Esophagus (tissue), 2 donors: ENCODE measurements at regions not wholly inside any gene's neighbourhood (a gene's known extent, or its start where the extent isn't known, plus 50 kb on each side); places are given as distances from the start of the nearest gene placed in this dataset.
A peak's percentile ranks its signal among the peaks of the same experiment; 100 is the strongest.

Experiments
- H3K27ac ChIP-seq, 2 donors: one replicate each; pipeline ENCODE4 v1.5.1; 2013; ENCODE audit warnings: low read depth in 2 of 2, mild to moderate bottlenecking in 2 of 2, inconsistent platforms in 1 of 2, low read length in 1 of 2, moderate library complexity in 1 of 2
- H3K27me3 ChIP-seq, 2 donors: one replicate each; pipeline ENCODE4 v1.6.1; 2013; ENCODE audit warnings: low read length in 2 of 2, control low read depth in 1 of 2, mild to moderate bottlenecking in 1 of 2; ENCODE audit not compliant: insufficient read depth in 2 of 2, control insufficient read depth in 1 of 2
- H3K36me3 ChIP-seq, 2 donors: one replicate each; pipeline ENCODE4 v1.6.1; 2013; ENCODE audit warnings: low read length in 1 of 2; ENCODE audit not compliant: control insufficient read depth in 2 of 2, insufficient read depth in 2 of 2
- H3K4me1 ChIP-seq, 2 donors: one replicate each; pipeline ENCODE4 v1.6.1; 2013; ENCODE audit warnings: low read length in 1 of 2; ENCODE audit not compliant: control insufficient read depth in 2 of 2, insufficient read depth in 2 of 2
- H3K4me3 ChIP-seq, 2 donors: one replicate each; pipeline ENCODE4 v1.5.1; 2013; ENCODE audit warnings: low read length in 2 of 2, mild to moderate bottlenecking in 2 of 2, low read depth in 1 of 2, moderate library complexity in 1 of 2
- H3K9me3 ChIP-seq, 2 donors: one replicate each; pipeline ENCODE4 v1.6.1; 2013; ENCODE audit warnings: mild to moderate bottlenecking in 2 of 2, low read depth in 1 of 2, low read length in 1 of 2, moderate library complexity in 1 of 2; ENCODE audit not compliant: control insufficient read depth in 2 of 2, insufficient read depth in 1 of 2
- WGBS, 2 donors: extraction: QIAGEN DNeasy Blood & Tissue Kit; methylation state at CpG; one replicate each; pipeline ENCODE4 v1.1.7; 2013; 5-methylcytosine and 5-hydroxymethylcytosine counted together
- donor health status: healthy with polysubstance abuse.
- donor health status: Bipolar disorder and iron deficiency.

DNA sequence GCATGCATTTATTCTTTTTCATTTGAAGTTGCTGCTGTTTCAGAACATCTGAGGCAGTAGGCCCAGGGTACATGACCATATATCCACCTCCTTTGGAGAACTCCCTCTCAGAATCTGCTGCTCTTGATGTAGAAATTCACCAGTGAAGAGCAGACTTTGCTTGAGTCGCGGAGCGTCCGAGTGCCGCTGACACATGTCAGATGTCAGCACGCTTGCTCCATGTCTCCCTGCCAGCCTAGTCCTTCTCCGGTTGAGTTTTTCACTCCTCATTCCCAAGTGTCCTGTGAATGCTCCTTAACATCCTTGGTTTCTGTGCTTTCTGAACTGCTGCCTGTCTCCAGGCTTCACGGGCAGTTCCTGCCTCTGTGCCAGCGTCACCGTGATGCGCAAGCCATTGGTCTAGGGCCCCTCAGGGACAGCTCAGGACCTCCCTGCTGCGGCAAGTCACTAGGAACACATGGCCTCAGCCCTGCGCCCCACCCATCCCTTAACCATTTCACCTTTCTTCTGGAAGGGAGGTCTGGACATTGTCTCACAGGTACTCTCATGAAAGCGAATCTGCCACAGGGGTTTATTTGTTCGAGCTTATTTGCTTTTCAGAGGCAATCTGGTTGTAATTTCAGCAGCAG, 93.1 kb upstream of the RBPJ start:
- no peaks in the 10 kb centered on the region for H3K4me1 ChIP-seq
- no peak overlapping the region for H3K4me3 ChIP-seq
- no peaks in the 10 kb centered on the region for H3K9me3 ChIP-seq
- no peaks in the 10 kb centered on the region for H3K27me3 ChIP-seq
- no peaks in the 10 kb centered on the region for H3K36me3 ChIP-seq
- WGBS, 2 donors, result 92 to 93% methylated on average over 15 of the region's 15 CpGs
- no peak overlapping the region for H3K27ac ChIP-seq

DNA sequence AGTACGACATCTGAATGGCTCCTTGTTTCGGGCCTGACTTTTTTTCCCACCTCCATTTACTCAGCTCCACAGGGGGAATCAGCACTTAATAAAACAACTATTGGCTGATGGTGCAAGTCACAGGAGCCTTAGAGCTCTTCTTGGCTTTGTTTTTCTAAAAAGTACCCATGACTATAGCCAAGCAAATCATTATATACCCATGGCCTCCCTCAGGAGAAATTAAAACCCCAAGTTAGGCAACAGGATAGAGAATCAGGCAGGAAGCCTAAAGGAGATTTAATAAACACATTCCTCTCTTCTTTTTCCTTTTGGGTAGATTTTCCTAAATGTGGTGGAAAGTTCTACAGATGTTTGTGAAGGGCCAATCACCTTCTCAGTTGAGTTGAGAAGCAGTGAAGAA, 91.9 kb upstream of the RBPJ start:
- Histone ChIP-seq H3K4me1 (no peaks in the 10 kb centered on the region), H3K4me3 (no peak overlapping the region), H3K9me3 (no peaks in the 10 kb centered on the region), H3K27ac (no peak overlapping the region), H3K27me3 (no peaks in the 10 kb centered on the region), H3K36me3 (no peaks in the 10 kb centered on the region)
- WGBS, 2 donors, result 97 to 98% methylated on average over 2 of the region's 2 CpGs

DNA sequence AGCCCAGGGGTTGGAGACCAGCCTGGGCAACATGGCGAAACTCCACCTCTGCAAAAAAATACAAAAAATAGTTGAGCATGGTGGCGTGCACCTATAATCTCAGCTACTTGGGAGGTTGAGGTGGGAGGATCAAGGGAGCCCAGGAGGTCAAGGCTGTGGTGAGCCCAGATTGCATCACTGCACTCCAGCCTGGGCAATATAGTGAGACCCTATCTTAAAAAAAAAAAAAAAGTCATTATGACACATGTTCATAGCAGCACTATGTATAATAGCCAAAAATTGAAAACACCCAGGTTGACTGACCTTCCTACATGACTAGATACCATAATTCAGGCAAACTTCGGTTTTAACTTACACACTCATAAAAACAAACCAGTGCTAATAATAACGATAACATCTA, 90.8 kb upstream of the RBPJ start:
- no peak overlapping the region for H3K27ac ChIP-seq
- 90 to 91% methylated on average over 4 of the region's 4 CpGs for WGBS, 2 donors
- no peaks in the 10 kb centered on the region for H3K9me3 ChIP-seq
- H3K36me3 ChIP-seq, result no peaks in the 10 kb centered on the region
- H3K4me1 ChIP-seq, result no peaks in the 10 kb centered on the region
- no peak overlapping the region for H3K4me3 ChIP-seq
- no peaks in the 10 kb centered on the region for H3K27me3 ChIP-seq

DNA sequence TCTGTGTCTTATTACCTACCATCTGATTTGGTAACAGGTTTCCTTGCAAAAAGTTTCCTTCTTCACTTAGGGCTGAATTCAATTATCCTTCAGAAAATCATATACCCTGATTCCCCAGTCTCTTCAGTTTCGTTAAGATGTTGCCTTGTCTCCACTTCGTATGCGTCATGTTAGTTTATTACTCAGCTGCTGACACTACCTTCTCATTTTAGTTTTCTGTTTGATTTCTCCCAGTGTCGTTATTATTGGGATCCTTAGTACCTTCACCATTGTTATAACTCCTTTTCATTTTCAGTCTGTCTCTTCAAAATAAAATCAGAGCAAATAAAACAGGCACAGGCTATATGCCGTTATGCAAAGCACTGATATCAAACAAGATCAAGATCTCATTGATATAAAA, 87.5 kb upstream of the RBPJ start:
- Histone ChIP-seq H3K27me3 (no peaks in the 10 kb centered on the region), H3K4me1 (no peaks in the 10 kb centered on the region), H3K4me3 (no peak overlapping the region), H3K36me3 (no peaks in the 10 kb centered on the region), H3K9me3 (no peaks in the 10 kb centered on the region), H3K27ac (no peak overlapping the region)
- WGBS, 2 donors, result 79 to 82% methylated on average over 5 of the region's 5 CpGs

DNA sequence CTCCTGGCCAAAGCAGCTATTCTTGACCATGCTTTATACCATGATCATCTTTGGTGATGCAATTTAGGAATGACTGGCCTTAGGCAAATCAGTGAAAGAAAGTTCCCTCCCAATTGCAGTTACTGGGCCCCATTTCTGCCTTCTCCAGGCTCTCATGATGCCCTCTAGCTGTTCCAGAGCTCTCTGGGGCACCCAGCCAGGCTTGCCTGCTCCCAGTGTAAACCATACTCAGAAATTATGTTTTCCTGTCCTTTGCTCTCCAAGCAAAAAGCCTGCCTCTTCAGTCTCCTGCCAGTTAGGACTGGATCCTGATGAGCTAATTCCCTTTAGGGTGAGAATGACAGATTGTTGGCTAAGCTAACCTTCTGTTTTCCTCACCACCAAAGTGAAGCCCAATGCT, 85.3 kb upstream of the RBPJ start:
- Histone ChIP-seq H3K27ac (peak overlapping the region in 1 of 2 donors; percentile 1), H3K4me1 (peaks cover 0 to 3% of the 10 kb centered on the region in 2 donors), H3K4me3 (no peak overlapping the region), H3K9me3 (no peaks in the 10 kb centered on the region), H3K36me3 (no peaks in the 10 kb centered on the region), H3K27me3 (no peaks in the 10 kb centered on the region)

DNA sequence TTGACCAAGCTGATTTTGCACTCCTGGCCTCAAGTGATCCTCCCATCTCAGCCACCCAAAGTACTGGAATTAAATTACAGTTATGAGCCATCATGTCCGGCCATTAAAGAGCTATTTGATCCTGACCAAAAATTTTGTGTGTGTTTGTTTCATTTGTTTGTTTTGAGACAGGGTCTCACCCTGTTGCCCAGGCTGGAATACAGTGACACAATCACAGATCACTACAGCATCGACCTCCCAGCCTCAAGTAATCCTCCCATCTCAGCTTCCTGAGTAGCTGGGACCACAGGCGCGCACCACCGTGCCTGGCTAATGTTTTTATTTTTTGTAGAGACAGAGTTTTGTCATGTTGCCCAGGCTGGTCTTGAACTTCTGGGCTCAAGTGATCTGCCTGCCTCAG, 82.9 kb upstream of the RBPJ start:
- WGBS, 2 donors, result 79 to 90% methylated on average over 5 of the region's 5 CpGs

DNA sequence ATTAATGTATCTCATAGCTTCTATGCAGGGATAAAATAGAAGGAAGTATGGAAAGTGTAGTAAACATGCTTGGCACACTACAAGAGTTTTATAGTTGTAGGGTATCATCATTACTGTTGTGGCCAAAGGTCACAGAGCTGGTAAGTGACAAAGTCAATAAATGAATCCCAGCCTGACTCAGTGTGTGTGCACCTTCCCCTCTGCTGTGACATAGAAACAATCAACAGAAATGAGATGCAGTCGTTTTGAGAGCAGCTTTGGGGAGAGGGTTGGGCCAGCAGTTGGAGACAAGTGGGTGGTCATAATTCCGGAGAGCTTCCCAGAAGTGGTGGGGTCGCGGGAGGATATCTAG, 82.4 kb upstream of the RBPJ start:
- peak overlapping the region; percentile 6 to 35 for H3K27ac ChIP-seq
- H3K36me3 ChIP-seq, result no peaks in the 10 kb centered on the region
- no peaks in the 10 kb centered on the region for H3K9me3 ChIP-seq
- H3K4me3 ChIP-seq, result no peak overlapping the region
- no peaks in the 10 kb centered on the region for H3K27me3 ChIP-seq
- 33 to 34% methylated on average over 4 of the region's 4 CpGs for WGBS, 2 donors
- H3K4me1 ChIP-seq, result peaks cover 0 to 3% of the 10 kb centered on the region in 2 donors

More for the DNA sequence above, 82.9 kb upstream of the RBPJ start:
- H3K4me3 ChIP-seq, result no peak overlapping the region
- no peaks in the 10 kb centered on the region for H3K9me3 ChIP-seq
- H3K27me3 ChIP-seq, result no peaks in the 10 kb centered on the region
- H3K36me3 ChIP-seq, result no peaks in the 10 kb centered on the region
- H3K27ac ChIP-seq, result no peak overlapping the region
- H3K4me1 ChIP-seq, result peaks cover 0 to 3% of the 10 kb centered on the region in 2 donors

DNA sequence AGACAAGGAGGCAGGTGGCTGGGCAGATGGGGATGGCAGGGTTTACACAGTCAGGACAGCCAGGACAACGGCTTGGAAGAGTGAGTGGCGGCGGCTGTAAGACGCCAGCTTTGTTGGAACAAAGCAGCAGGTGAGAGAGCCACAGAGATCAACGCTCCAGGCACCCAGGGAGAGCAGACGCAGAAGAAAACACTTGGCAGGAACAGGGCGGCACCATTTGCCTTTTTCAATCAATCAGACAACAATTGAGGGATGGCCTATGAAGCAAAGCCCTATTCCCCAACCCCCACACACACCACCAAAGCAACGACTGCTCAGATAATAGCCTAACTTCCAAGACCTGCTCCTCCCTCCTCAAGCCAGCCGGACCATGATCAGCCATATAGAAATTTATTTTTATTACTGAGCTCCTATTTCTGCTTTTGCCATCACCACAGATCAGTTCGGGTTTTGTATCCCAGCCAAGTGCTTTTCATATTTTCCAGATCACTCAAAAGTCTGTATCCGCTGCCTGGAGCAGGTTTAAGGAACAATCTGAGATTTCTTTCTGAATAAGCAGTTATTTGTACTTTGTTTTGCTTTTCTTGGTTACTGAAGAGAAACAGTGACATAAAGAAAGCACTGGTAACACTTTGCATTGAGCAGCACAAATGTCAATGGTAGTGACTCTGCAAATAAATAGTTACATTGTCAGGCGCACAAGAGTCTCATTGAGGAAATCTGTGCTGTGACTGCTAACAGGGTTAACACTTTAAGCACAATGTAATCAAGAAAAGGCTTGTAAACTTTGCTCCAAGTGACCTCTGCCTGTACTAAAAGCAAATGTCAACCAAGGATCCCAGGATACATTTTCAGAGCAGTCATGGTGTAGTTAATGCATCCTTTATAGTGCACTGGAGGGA, 81.8 kb upstream of the RBPJ start:
- H3K36me3 ChIP-seq, result no peaks in the 10 kb centered on the region
- H3K4me3 ChIP-seq, result no peak overlapping the region
- peak overlapping the region; percentile 6 to 35 for H3K27ac ChIP-seq
- H3K27me3 ChIP-seq, result no peaks in the 10 kb centered on the region
- WGBS, 2 donors, result 34 to 47% methylated on average over 12 of the region's 12 CpGs
- no peaks in the 10 kb centered on the region for H3K9me3 ChIP-seq
- peaks cover 0 to 3% of the 10 kb centered on the region in 2 donors for H3K4me1 ChIP-seq

DNA sequence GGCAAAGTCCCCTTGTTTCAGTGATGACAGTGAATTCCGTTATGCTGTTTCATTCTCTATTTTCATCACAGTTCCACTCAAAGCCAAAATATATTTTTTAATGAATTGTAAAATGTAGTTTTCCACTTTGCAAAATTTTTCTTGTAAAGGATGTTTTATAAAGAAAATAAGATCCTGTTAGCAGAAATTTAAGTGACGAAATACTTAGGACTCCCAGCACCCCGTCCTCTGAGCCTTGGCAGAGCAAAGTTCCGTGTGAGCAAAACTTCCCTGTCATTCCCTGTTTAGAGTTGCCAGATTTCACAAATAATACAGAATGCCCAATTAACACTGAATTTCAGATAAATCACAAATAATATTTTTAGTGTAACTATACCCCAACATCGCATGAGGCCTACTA, 81.0 kb upstream of the RBPJ start:
- Histone ChIP-seq H3K9me3 (no peaks in the 10 kb centered on the region), H3K27me3 (no peaks in the 10 kb centered on the region), H3K4me3 (no peak overlapping the region), H3K4me1 (peaks cover 0 to 3% of the 10 kb centered on the region in 2 donors), H3K27ac (no peak overlapping the region), H3K36me3 (no peaks in the 10 kb centered on the region)
- 76 to 80% methylated on average over 5 of the region's 5 CpGs for WGBS, 2 donors

DNA sequence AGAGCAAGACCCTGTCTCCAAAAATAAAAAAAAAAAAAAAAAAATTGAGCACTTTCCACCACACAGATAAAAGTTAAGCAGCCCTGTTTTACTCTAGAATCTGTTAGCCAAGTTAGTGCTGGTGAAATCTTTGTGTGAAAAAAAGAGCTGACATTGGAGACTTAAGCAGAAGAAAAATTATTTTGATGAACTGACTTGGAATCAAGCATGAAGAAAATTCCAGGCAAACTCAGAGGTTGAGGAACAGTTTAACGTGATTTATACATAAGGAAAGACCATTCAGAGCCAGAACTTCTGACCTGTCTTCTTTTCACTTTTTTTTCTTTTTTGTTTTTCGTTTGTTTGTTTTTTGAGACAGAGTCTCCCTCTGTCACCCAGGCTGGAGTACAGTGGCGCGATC, 79.6 kb upstream of the RBPJ start:
- no peaks in the 10 kb centered on the region for H3K9me3 ChIP-seq
- no peak overlapping the region for H3K27ac ChIP-seq
- H3K27me3 ChIP-seq, result no peaks in the 10 kb centered on the region
- H3K4me3 ChIP-seq, result no peak overlapping the region
- WGBS, 2 donors, result 85 to 86% methylated on average over 4 of the region's 4 CpGs
- no peaks in the 10 kb centered on the region for H3K36me3 ChIP-seq
- peaks cover 0 to 3% of the 10 kb centered on the region in 2 donors for H3K4me1 ChIP-seq
